ENCODE measurements at regions not wholly inside any gene's neighbourhood (a gene's known extent, or its start where the extent isn't known, plus 50 kb on each side); places are given as distances from the start of the nearest gene placed in this dataset.

- TF ChIP-seq CTCF (IDR thresholded peaks at IDR 0.05; ENCODE audit: low read length): no peak
- TF ChIP-seq EZH2 (optimal IDR thresholded peaks at IDR 0.05; ENCODE audit: low read depth, low read length): no peak
These were observed 192.6 kb upstream of the TCF4 start for GRCh38 chr18:55780586-55781071.

Measured in MM.1S (cell line).